Stimulated activated CD8-positive, alpha-beta memory T cell treated with anti-CD3 and anti-CD28 coated beads, Interleukin-2, amount 100 ng/mL, for 1 hour (primary cell): ENCODE measurements at regions not wholly inside any gene's neighbourhood (a gene's known extent, or its start where the extent isn't known, plus 50 kb on each side); places are given as distances from the start of the nearest gene placed in this dataset.
"Not testable (repeated sequence)": the region's sequence is repeated elsewhere in the genome, so short reads cannot be mapped to it uniquely, and the experiment has no call there.

Source experiments
- DNase-seq, 2 donors: peaks; one replicate each; pipeline ENCODE4 v3.0.0-alpha.2; 2020; ENCODE audit warnings: low read depth in 2 of 2

- DNase-seq: no peak
Measured at GRCh38 chr9:129435988-129436717, 184.7 kb downstream of the C9orf50 start.

- DNase-seq: no peak
Measured at GRCh38 chr9:129435291-129435690, 185.6 kb downstream of the C9orf50 start.

- no peak for DNase-seq
Measured at GRCh38 chr9:129434187-129434586, 186.7 kb downstream of the C9orf50 start.

DNA sequence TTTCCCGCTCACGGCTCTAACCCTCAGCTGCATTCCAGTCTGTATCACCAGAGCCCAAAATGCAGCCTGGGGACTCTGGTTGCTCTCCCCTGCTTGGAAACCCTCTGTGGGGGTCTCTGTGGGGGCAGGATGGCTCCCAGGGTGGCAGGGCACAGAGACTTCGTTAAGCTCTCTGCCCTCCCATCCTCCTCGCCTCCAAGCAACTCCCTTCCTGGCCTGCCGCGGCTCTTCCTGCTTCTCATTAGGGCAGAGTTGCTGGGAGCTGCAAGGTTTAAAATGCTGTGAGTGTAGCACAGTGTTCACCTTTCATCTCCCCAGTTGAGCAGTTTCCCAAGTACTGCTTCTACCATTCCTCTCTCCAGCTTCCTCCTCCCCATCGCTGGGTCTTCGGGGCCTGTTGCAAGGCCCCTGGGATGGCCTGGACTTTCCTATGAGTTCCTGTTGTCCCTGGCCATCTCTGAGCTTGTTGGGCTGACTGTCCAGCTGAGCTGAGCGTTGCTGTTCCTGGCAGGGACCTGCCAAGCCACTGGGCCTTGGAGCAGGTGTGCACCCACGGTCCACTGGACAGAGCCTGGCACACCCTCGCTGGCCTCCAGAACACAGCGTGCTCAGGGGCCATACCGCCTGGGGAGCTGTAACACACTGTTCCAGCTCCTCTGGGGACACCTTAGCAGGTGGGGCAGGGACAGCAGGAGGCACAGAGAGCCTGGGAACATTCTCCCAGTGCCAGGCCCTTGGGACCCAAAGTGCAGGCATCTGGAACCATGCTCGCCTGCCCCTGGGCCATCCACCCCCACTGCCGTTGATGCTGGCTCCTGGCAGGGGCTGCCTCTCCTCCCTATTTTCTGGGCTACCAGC lies 188.4 kb downstream of the C9orf50 start:
- DNase-seq: no peak

DNA sequence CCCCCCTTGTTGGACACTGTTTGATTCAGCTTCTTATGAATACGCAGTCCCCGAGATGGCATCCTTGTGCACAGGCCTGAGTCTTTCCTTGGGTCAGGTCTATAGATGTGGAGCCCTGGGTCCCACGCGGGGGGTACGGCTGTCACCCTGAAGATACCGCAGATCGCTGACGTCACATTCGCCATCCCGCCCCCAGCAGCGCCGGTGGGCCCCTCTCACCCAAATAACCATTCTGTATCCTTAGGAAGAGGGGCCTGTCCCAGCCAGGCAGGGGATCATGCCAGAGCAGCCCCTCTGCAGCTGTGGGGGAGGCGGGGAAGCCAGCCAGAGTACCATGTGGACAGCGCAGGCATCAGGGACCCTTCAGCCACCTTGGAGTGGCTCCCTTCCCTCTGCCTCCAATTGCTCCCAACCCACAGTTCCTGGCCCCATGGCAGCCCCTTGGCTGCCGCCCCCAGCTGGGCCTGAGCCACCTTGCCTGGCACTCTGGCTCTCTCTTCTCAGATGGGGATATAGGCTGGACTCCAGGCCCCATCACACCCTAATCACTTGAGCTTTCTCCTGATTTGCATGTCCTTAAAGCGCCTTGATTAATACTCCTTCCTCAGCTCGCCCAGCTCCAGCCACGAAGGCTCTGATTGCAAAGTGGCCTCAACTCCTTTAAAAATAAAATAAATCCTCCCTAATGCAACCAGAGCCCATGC lies 189.8 kb downstream of the C9orf50 start:
- no peak for DNase-seq

GRCh38 chr9:129428864-129429577 lies 191.9 kb downstream of the C9orf50 start:
- DNase-seq: no peak

- DNase-seq: no peak
Measured at GRCh38 chr9:129427149-129427548, 193.8 kb downstream of the C9orf50 start.

GRCh38 chr9:129423755-129424154 lies 197.1 kb downstream of the C9orf50 start:
- not testable (repeated sequence) for DNase-seq

DNA sequence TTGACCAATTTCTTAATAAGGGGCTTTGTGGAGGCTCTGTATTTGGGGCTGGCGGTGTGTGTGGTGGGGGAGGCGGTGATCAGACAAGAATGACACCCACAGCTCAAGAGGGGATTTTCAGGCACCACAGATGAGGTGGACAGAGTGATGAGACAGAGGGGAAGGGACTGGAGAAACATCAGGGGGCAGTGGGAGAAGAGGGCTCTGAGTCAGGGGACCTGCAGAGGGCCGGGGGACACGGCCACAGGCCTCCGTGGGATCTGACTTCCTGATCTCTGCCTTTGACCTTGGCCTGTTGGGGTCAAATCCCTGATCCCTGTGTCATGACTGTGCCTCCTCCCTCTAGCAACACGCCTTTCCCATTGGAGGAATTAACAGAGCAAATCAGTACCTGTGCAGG lies 197.7 kb downstream of the C9orf50 start:
- DNase-seq: no peak

DNA sequence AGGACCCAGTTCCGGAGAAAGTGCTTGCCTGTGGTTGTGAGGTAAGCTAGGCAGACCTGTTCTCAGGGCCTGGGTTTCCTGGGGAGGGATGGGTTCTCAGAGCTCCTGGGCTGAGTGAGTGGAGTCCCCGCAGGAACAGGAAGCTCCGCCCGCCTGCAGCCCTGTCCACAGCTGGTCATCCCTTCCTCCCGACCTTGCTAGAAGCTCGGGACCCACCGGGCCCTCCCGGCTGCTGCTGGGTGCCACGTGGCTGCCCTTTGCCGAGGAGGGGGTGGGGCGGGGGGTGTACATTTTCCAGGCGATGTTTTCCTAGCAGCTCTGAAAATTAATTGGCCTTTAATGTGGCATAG lies 198.1 kb downstream of the C9orf50 start:
- no peak for DNase-seq

- no peak for DNase-seq
Measured at GRCh38 chr9:129422032-129422842, 198.7 kb downstream of the C9orf50 start.

GRCh38 chr9:129421371-129421770 lies 199.5 kb downstream of the C9orf50 start:
- DNase-seq: no peak

DNA sequence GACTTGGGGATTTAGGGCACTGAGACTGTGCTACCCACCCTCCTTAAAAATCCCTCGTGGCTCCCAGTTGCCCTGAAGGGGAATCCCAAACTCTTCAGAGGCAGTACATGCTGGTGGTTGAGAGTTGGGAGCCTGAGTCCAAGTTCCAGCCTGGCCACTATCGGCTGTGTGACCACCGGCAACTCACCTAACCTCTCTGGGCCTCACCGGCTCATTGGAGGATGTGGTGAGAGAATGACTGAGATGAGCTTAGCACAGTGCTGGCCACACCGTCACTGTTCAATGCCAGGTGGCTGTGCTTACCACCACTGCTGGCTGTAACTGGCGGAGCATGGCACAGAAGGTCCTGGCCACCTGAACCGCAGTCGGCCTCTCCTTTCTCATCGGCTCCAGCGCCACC lies 200.2 kb downstream of the C9orf50 start:
- no peak for DNase-seq

DNA sequence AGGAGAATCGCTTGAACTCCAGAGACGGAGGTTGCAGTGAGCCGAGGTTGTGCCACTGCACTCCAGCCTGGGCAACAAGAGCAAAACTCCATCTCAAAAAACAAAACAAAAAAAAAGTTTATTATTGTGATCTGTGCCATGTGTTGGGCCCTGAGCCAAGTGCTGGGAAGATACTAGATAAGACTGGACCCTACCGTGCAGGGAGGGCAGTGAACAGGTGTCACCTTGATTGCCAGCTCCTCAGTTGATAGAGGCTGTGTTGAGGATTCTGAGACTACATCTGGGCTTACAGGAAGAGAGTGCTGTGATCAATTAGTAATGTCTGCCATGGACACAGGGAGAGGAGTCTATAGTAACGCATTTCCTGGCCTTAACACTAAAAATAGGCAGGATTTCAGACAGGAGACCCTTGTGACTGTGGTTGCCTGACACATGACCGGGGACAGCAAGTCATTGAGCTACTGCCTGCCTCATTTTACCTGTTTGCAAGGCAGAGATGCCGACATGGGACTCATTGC lies 201.5 kb downstream of the C9orf50 start:
- DNase-seq: no peak

DNA sequence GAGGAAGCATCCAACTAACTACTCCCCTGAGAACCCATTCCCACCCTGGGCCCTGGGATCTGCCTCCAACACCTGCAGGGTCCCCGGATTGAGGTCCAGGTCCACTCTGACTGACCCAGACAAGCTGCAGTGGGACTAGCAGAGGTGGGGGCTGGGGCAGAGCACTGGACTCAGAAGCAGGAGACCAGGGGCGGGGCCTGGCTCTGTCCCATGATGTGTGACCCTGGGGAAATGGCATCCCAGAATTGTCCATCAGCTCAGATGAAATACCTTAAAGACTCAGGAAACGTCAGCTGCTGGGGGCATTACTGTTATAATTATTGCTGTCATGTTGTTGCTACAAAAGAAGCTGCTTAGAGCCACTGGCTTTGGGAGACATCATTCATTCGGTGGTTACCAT lies 202.4 kb downstream of the C9orf50 start:
- DNase-seq: no peak

- no peak for DNase-seq
Measured at GRCh38 chr9:129416821-129417539, 203.9 kb downstream of the C9orf50 start.

DNA sequence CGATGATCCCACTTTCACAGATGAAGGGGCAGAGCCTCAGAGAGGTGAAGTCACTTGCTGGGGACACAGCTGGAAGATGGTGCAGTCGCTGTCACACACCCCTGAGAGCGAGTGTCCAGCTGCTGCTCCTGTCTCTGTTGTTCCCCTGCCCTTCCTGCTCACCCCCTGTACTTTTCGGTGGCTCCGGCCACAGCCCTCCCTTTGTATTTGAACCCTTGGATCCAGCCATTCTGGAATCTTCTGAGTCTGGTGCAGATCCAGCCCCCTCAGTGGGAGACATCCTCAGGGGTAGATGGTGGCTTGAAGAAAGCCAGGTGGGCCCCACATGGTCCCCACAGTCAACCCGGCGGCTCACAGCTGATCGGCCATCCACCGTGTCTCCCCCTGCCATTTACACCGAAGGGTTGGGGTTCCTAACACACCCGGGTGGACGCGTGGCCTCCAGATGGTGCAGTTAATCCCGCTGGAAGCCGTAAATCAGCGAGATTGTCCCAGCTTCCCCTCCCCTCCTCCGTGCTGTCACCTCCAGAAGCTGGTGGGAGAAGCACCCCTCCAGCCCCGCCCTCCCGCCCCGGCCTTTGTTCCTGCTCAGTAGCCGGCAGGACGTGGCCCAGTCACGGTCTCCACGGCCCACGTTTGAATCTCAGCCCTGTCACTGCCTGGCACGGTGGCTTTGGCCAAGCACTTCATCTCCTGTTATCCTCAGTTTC lies 204.8 kb downstream of the C9orf50 start:
- no peak for DNase-seq

DNA sequence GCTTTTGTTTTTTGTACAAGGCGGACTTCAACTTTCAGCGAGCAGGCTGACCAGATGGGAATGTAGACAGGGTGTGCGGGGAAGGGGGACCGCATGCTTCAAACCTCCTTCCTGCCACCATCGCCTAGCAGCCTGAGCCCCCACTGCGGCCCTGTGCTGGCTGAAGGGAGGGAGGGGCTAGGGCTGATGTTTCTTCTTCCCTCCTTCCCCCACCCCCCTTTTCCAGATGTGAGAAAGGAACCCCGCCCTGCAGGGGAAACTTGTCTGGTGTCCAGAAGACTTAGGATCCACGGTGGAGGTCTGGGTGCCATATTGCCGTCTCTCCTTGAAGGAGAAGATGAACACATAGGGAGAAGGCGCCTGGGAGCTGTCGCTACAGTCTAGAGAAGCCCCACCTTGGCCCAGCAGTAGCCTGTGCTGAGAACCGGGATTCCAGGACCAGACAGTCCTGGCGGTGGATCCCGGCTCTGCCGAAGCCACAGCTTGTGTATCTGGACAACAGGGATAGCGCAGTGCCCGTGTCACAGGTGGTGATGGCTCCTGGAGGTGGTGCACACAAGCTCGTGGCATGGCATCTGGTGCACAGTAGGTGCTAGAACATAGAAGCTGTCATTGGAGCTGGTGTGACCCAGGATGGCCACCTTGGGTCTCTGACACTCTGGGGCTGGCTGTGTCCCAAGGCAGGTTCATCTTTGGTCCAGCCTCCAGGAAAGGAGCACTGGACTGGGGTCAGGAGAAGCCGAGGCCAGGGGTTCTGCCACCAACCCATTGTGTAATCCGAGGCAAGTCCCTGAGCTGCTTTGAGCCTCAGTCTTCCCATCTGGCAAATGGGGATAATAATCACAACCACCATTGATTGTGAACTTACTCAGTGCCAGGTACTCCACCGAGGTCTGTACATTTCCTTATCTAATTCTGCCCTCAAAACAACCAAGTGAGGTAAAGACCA lies 205.6 kb downstream of the C9orf50 start:
- no peak for DNase-seq
